ENCODE measurements at regions not wholly inside any gene's neighbourhood (a gene's known extent, or its start where the extent isn't known, plus 50 kb on each side); places are given as distances from the start of the nearest gene placed in this dataset.
A peak's percentile ranks its signal among the peaks of the same experiment; 100 is the strongest.
"Not testable (repeated sequence)": the region's sequence is repeated elsewhere in the genome, so short reads cannot be mapped to it uniquely, and the experiment has no call there.

- no peak for DNase-seq (ENCODE audit: low read depth in 1 of 2, low spot score in 1 of 2)
These were observed 50.9 kb upstream of the PTPDC1 start for GRCh38 chr9:94033383-94033782.

GRCh38 chr9:94031946-94032345, 52.3 kb upstream of the PTPDC1 start:
- no peak for DNase-seq (ENCODE audit: low read depth in 1 of 2, low spot score in 1 of 2)

- DNase-seq (ENCODE audit: low read depth in 1 of 2, low spot score in 1 of 2): no peak
These were observed 52.9 kb upstream of the PTPDC1 start for GRCh38 chr9:94031380-94031779.

GRCh38 chr9:94030318-94031179, 53.7 kb upstream of the PTPDC1 start:
- DNase-seq (ENCODE audit: low read depth in 1 of 2, low spot score in 1 of 2): peak; percentile 60 to 72

DNA sequence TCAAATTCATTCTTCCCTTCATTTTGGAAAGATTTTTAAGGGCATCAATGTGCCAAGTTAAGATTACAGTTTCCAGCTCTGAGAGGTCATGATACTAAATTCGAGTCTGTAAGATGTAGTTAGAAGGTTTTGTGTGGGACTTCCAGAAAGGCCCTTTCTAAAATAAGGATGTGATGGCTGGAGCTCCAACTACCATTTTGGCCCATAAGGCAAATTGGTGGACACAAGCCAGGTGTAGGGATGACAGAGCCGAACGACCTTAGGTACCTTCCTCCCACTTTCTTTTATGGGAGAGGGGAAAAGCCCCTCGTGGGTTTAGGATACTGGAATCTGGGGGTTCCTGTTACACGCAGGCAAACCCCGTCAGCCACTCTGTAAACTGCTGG, 54.3 kb upstream of the PTPDC1 start:
- DNase-seq (ENCODE audit: low read depth in 1 of 2, low spot score in 1 of 2): no peak

DNA sequence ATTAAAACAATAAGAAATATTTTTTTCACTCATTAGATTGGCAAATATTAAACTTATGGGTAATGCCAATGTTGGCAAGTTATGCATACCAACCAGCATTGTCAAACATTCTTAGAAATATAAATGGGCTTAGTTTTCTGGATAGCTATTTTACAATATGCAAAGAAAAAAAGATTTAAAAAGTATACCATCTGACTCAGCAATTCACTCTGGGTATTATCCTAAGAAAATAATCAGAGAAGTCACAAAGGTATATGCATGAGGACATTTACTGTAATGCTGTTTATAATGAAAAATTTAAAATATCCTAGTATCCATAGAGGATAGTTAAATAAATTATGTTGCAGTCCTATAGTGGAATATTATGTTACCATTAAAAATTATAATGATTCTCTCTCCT, 57.4 kb upstream of the PTPDC1 start:
- no peak for DNase-seq (ENCODE audit: low read depth in 1 of 2, low spot score in 1 of 2)

DNA sequence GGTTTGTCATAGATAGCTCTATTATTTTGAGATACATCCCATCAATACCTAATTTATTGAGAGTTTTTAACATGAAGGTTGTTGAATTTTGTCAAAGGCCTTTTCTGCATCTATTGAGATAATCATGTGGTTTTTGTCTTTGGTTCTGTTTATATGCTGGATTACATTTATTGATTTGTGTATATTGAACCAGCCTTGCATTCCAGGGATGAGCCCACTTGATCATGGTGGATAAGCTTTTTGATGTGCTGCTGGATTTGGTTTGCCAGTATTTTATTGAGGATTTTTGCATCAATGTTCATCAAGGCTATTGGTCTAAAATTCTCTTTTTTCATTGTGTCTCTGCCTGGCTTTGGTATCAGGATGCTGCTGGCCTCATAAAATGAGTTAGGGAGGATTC, 61.8 kb upstream of the PTPDC1 start:
- DNase-seq (ENCODE audit: low read depth in 1 of 2, low spot score in 1 of 2): not testable (repeated sequence)

DNA sequence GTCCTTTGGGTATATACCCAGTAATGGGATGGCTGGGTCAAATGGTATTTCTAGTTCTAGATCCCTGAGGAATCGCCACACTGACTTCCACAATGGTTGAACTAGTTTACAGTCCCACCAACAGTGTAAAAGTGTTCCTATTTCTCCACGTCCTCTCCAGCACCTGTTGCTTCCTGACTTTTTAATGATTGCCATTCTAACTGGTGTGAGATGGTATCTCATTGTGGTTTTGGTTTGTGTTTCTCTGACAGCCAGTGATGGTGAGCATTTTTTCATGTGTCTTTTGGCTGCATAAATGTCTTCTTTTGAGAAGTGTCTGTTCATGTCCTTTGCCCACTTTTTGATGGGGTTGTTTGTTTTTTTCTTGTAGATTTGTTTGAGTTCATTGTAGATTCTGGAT, 63.4 kb upstream of the PTPDC1 start:
- not testable (repeated sequence) for DNase-seq (ENCODE audit: low read depth in 1 of 2, low spot score in 1 of 2)

- no peak for DNase-seq (ENCODE audit: low read depth in 1 of 2, low spot score in 1 of 2)
These were observed 63.5 kb upstream of the BARX1 start for GRCh38 chr9:94018628-94019027.

DNA sequence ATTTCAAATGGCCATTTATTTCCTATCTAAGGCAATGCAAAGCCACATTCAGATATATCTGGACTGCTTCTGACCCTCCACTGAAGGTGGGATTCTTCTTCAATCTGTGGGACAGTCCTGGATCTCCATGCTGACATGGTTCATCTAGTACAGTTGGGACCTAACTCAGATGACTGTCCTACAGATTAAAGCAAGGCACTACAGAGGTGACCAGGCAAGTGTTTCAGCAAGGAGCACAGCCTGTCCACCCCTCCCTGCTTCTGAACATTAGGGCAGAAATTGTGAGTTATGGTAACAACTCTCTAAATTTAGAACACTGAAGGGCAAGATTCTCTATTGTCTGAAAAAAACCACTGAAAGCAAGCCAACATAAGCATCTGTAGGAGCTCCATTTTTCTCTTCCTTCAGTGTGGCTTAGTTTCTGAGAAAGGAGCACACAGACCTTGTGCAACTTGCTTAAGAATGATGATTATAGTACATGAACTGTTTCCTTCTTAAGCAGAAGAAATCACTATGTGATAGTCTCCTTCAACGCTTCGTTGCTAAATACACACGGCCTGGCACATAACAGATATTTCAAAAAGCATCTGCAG, 62.9 kb upstream of the BARX1 start:
- DNase-seq (ENCODE audit: low read depth in 1 of 2, low spot score in 1 of 2): no peak

- no peak for DNase-seq (ENCODE audit: low read depth in 1 of 2, low spot score in 1 of 2)
These were observed 61.6 kb upstream of the BARX1 start for GRCh38 chr9:94016744-94017143.

DNA sequence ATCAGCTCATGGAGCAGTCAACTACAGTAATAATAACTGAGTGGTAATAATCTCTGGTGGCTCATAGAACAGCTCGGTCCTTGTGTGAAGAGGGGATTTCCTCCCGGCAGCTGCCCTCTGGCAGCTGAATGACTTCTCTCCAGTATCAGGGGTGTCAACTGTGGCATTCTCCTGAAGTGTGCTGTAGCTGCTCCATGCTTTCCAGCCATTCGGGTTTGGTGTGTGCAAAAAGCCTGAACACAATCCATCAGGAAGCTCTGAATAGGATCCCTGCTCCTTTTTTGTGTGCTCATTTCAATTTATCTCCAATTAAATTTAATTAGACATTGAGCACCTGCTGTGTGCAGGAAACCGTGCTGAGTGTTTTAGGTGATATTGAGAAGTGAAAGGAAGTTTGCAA, 59.8 kb upstream of the BARX1 start:
- DNase-seq (ENCODE audit: low read depth in 1 of 2, low spot score in 1 of 2): no peak

DNA sequence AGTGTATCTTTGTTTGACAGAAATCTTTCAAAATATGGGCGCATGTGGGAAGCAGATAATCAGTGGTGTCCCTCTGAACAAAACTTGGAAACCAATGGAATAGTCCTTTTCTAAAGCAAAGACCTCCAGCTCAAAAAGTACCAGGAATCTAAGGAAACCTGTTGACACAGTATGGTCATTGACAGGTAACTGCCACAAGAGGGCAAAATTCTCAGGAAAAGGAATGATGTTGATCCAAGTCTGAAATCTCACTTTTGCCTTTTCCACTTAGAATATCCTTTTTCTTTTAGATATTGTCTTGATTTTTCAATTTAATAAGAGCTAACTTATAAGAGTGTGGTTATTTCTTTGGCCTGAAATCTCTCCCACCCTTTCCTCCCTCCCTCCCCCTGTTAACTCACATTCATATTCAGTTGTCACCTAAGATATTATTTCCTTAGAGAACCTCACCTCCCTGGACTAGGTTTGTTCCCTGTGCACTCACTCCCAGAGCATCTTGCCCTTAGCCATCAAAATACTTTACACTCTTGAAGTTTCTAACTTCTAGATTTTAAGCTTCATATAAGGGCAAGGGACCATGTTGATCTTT, 59.0 kb upstream of the BARX1 start:
- no peak for DNase-seq (ENCODE audit: low read depth in 1 of 2, low spot score in 1 of 2)

GRCh38 chr9:94010980-94011533, 55.9 kb upstream of the BARX1 start:
- no peak for DNase-seq (ENCODE audit: low read depth in 1 of 2, low spot score in 1 of 2)

DNA sequence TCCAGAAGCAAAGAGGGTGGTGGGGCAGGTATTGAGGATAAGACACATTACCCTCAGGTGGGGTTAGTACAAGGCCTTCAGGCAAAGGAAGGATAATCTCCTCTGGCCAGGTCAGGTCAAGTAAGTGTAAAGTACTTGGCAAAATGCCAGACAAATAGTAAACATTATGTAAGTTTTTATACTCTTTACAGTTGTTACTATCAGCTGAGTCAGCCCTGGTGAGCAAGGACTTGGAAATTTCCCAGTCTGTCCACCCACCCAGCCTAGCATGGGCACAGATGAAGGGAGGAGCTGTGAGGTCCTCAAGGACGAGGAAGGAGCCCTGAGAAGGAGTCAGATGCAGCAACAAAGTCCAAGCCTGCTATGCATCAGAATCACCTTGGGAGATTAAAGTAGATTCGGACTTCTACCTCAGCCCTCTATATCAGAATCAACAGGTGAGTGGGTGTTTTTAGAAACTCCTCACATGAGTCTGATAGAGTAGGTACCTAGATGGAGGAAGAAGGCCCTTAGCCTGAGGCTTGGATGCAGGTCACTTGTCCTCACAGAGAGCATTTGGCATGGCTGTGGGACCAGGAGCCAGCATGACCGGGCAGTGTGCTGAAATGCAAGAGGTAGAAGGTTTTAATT, 50.2 kb upstream of the BARX1 start:
- DNase-seq (ENCODE audit: low read depth in 1 of 2, low spot score in 1 of 2): no peak
